Heart right ventricle (tissue), 16 donors: ENCODE measurements at regions not wholly inside any gene's neighbourhood (a gene's known extent, or its start where the extent isn't known, plus 50 kb on each side); places are given as distances from the start of the nearest gene placed in this dataset.

Source experiments
- ATAC-seq, 8 donors: fragments of 200-7000 bp; cut with Tn5 transposase; one replicate each; pipeline ENCODE4 v1.9.1; 2020; ENCODE audit warnings: mild to moderate bottlenecking in 8 of 8, moderate library complexity in 8 of 8, moderate number of reproducible peaks in 1 of 8
- DNase-seq, 2 donors: peaks; one replicate each; pipeline ENCODE4 v3.0.0-alpha.2; 2020
- H3K27ac ChIP-seq, 10 donors: fragments of 200-600 bp; sonication (generic) in 2 of 10; one replicate each; pipeline versions ENCODE4 v1.5.0 to v1.8.0; 2020 to 2022; ENCODE audit warnings: mild to moderate bottlenecking in 3 of 10
- H3K27me3 ChIP-seq, 7 donors: fragments of 200-600 bp; one replicate each; pipeline ENCODE4 v1.8.0; 2021 to 2022; ENCODE audit warnings: mild to moderate bottlenecking in 2 of 7
- H3K36me3 ChIP-seq, 9 donors: fragments of 200-600 bp; sonication (generic) in 1 of 9; one replicate each; pipeline versions ENCODE4 v1.5.0 to v1.8.0; 2020 to 2022; ENCODE audit warnings: mild to moderate bottlenecking in 2 of 9
- H3K4me1 ChIP-seq, 9 donors: fragments of 200-600 bp; sonication (generic) in 1 of 9; one replicate each; pipeline versions ENCODE4 v1.5.0 to v1.8.0; 2020 to 2022; ENCODE audit warnings: mild to moderate bottlenecking in 4 of 9
- H3K4me3 ChIP-seq, 10 donors: fragments of 200-600 bp; sonication (generic) in 2 of 10; one replicate each; pipeline versions ENCODE4 v1.5.0 to v1.8.0; 2020 to 2022; ENCODE audit warnings: mild to moderate bottlenecking in 7 of 10, moderate library complexity in 2 of 10
- H3K9me3 ChIP-seq, 11 donors: fragments of 200-600 bp in 10 of 11; sonication (generic) in 2 of 11; one replicate each; pipeline versions ENCODE4 v1.5.0 to v1.8.0; 2013 to 2022; ENCODE audit warnings: mild to moderate bottlenecking in 2 of 11, control low read depth in 1 of 11, moderate library complexity in 1 of 11
- CTCF ChIP-seq, 9 donors: fragments of 200-600 bp; sonication (generic) in 2 of 9; IDR thresholded peaks; one replicate each; pipeline versions ENCODE4 v1.5.0 to v1.8.0; 2021 to 2022; ENCODE audit warnings: antibody characterized with exemption in 9 of 9, mild to moderate bottlenecking in 5 of 9, moderate library complexity in 1 of 9
- WGBS, 2 donors: extraction: QIAGEN DNeasy Blood & Tissue Kit; methylation state at CpG; one replicate each; pipeline ENCODE4 v1.1.7; 2013; ENCODE audit warnings: inconsistent platforms in 1 of 2; 5-methylcytosine and 5-hydroxymethylcytosine counted together
- intact Hi-C, 10 donors: fragments of 100-400 bp; cut with DNase I; formaldehyde crosslinking; loops; one replicate each; pipeline versions ENCODE4 v1.11.1 to v1.14.2; 2022
- donor health status: Arrhythmogenic right ventricular cardiomyopathy.
- donor health status: ischemic (EF 13 %, LVEDD 7.1; RV severe dilation, severe dysfunction).
- donor health status: healthy with polysubstance abuse.
- donor health status: DM: no; HTN: yes; CAD: no.
- donor health status: DM: no; HTN: no; CAD: no.
- donor health status: ischemic (EF 25% LVEDD 6.9; RV normal size, moderate dysfunction).
- donor health status: ischemic (EF 25% LVEDD 5.7; RV mildly dilated, moderate dysfunction).
- donor health status: healthy.
- donor health status: DM: yes; HTN: yes; CAD: no.
- donor health status: Ischemic cardiomyopathy.
- donor health status: ischemic (EF 35%, LVEDD 5.7; RV mildly dilated, moderate dysfunction).
- donor health status: nonischemic (EF 11% LVEDD 7.7; RV severe dilation, severe dysfunction).
- donor health status: DM: yes; HTN: yes; CAD: no.
- donor health status: PGD.
- donor health status: ischemic (EF 29% LVEDD 5.4; RV normal size, mild dysfunction).
- donor health status: nonischemic (EF 23%, LVEDD 6.1; RV moderate dilation, normal function).

GRCh38 chr13:82800391-82800790 is 1081.9 kb downstream of the SLITRK1 start:
- Histone ChIP-seq H3K4me1 (no peaks in the 10 kb centered on the region), H3K27ac (no peak overlapping the region), H3K4me3 (no peak overlapping the region), H3K36me3 (no peaks in the 10 kb centered on the region), H3K9me3 (peaks cover 0 to 8% (median 0%) of the 10 kb centered on the region in 11 donors), H3K27me3 (no peaks in the 10 kb centered on the region)
- ATAC-seq (no peak), DNase-seq (no peak)
- WGBS, 2 donors: 69 to 78% methylated on average over 2 of the region's 2 CpGs
- TF ChIP-seq CTCF (IDR thresholded peaks at IDR 0.05): no peak
- intact Hi-C loops: no loop called here

GRCh38 chr13:82797876-82798275 is 1084.4 kb downstream of the SLITRK1 start:
- no peak overlapping the region for H3K27ac ChIP-seq
- H3K9me3 ChIP-seq: peaks cover 0 to 4% (median 0%) of the 10 kb centered on the region in 11 donors
- no peak overlapping the region for H3K4me3 ChIP-seq
- H3K36me3 ChIP-seq: no peaks in the 10 kb centered on the region
- intact Hi-C loops: no loop called here
- no peak for TF ChIP-seq CTCF (IDR thresholded peaks at IDR 0.05)
- WGBS, 2 donors: 49 to 54% methylated on average over 1 of the region's 1 CpG
- H3K27me3 ChIP-seq: no peaks in the 10 kb centered on the region
- DNase-seq (no peak), ATAC-seq (no peak)
- no peaks in the 10 kb centered on the region for H3K4me1 ChIP-seq

- ATAC-seq: no peak
- WGBS, 2 donors: 31 to 42% methylated on average over 4 of the region's 4 CpGs
- DNase-seq: no peak
- Histone ChIP-seq H3K27me3 (no peaks in the 10 kb centered on the region), H3K4me1 (no peaks in the 10 kb centered on the region), H3K36me3 (no peaks in the 10 kb centered on the region), H3K27ac (no peak overlapping the region), H3K9me3 (peaks cover 0 to 4% (median 0%) of the 10 kb centered on the region in 11 donors), H3K4me3 (no peak overlapping the region)
- TF ChIP-seq CTCF (IDR thresholded peaks at IDR 0.05): no peak
- intact Hi-C loops: no loop called here
Observed at GRCh38 chr13:82791035-82791434, 1091.2 kb downstream of the SLITRK1 start.

- ATAC-seq: no peak
- intact Hi-C loops: no loop called here
- no peak overlapping the region for H3K4me3 ChIP-seq
- 40 to 57% methylated on average over 3 of the region's 3 CpGs for WGBS, 2 donors
- no peak overlapping the region for H3K27ac ChIP-seq
- H3K27me3 ChIP-seq: no peaks in the 10 kb centered on the region
- peaks cover 0 to 3% (median 0%) of the 10 kb centered on the region in 11 donors for H3K9me3 ChIP-seq
- H3K36me3 ChIP-seq: no peaks in the 10 kb centered on the region
- H3K4me1 ChIP-seq: no peaks in the 10 kb centered on the region
- no peak for DNase-seq
- no peak for TF ChIP-seq CTCF (IDR thresholded peaks at IDR 0.05)
Observed at GRCh38 chr13:82772816-82773215, 1109.5 kb downstream of the SLITRK1 start.
